HepG2 (cell line): ENCODE measurements at regions not wholly inside any gene's neighbourhood (a gene's known extent, or its start where the extent isn't known, plus 50 kb on each side); places are given as distances from the start of the nearest gene placed in this dataset.

Experiments
- ATAC-seq: fragments of 200-7000 bp; cut with Tn5 transposase; 3 replicates; pipeline ENCODE4 v1.9.1; 2020; ENCODE audit warnings: mild to moderate bottlenecking, moderate library complexity
- BruUV-seq: library from RNA; stranded (reverse); fragments of 400-500 nt; replicated peaks from 2 replicates; lab custom pipeline; 2021; lab: Mats Ljungman, UMichigan
- CTCF ChIA-PET: fragments of 300-600 bp; formaldehyde crosslinking; extraction: SDS; loops from one replicate; lab custom pipeline; 2021; ENCODE audit warnings: low total read pairs, inconsistent platforms, low intra/inter-chr PET ratio; lab: Yijun Ruan, JAX
- POLR2A ChIA-PET: fragments of 350-600 bp; sonication (Branson Sonifier 250); formaldehyde crosslinking; loops from one replicate; lab custom pipeline; 2020; ENCODE audit warnings: antibody characterized with exemption, inconsistent platforms; lab: Yijun Ruan, JAX
- DNase-seq: peaks from one replicate; pipeline ENCODE4 v3.0.0-alpha.2; 2015; ENCODE audit warnings: low spot score
- FAIRE-seq: peaks from 3 replicates; lab custom pipeline; 2011; peaks lifted over from hg19 to GRCh38; lab: Jason Lieb, UNC
- H2AFZ ChIP-seq: one replicate; pipeline ENCODE4 v1.6.1; 2011; ENCODE audit warnings: low read length, inconsistent platforms
- H3K27ac ChIP-seq: fragments of 300-600 bp; 3 replicates; pipeline ENCODE4 v1.8.0; 2011; ENCODE audit warnings: mixed run types, mild to moderate bottlenecking, mixed read lengths, low read length, inconsistent platforms; ENCODE audit not compliant: insufficient read depth; ENCODE audit errors: extremely low read length
- H3K27me3 ChIP-seq, 2 experiments: fragments of 200-600 bp in 1 of 2; 2 replicates in 1 of 2; 3 replicates in 1 of 2; pipeline versions ENCODE4 v1.6.0 to v1.8.0; 2011; ENCODE audit warnings: low read length in 2 of 2, mild to moderate bottlenecking in 2 of 2, moderate library complexity in 2 of 2, inconsistent platforms in 1 of 2; ENCODE audit not compliant: insufficient read depth in 2 of 2, control insufficient read depth in 1 of 2
- H3K36me3 ChIP-seq, 2 experiments: fragments of 200-600 bp in 1 of 2; replicated peaks in 1 of 2; 2 replicates in 1 of 2; 3 replicates in 1 of 2; pipeline versions ENCODE4 v1.5.1 to v1.8.0; 2011; ENCODE audit warnings: low read length in 2 of 2, inconsistent platforms in 1 of 2; ENCODE audit not compliant: insufficient read depth in 2 of 2, control insufficient read depth in 1 of 2
- H3K4me1 ChIP-seq: 2 replicates; pipeline ENCODE4 v1.5.1; 2012; ENCODE audit warnings: low read length, inconsistent platforms; ENCODE audit not compliant: insufficient read depth
- H3K4me2 ChIP-seq: 2 replicates; pipeline ENCODE4 v1.6.0; 2011; ENCODE audit warnings: low read depth, low read length, inconsistent platforms
- H3K4me3 ChIP-seq, 3 experiments: fragments of 200-600 bp in 1 of 3; sonication (generic), shearing (Covaris generic) in 1 of 3; replicated peaks in 1 of 3; 2 replicates each; pipeline ENCODE4 v1.5.1; 2011 to 2016; ENCODE audit warnings: low read length in 3 of 3, inconsistent platforms in 2 of 3, low read depth in 2 of 3, mild to moderate bottlenecking in 2 of 3, control low read depth in 1 of 3, mixed read lengths in 1 of 3; ENCODE audit not compliant: insufficient read depth in 1 of 3
- H3K79me2 ChIP-seq: one replicate; pipeline ENCODE4 v1.6.1; 2011; ENCODE audit warnings: low read length, inconsistent platforms; ENCODE audit not compliant: insufficient read depth
- H3K9ac ChIP-seq: 2 replicates; pipeline ENCODE4 v1.6.0; 2011; ENCODE audit warnings: mild to moderate bottlenecking, low read depth, low read length, inconsistent platforms; ENCODE audit not compliant: insufficient read depth
- H3K9me3 ChIP-seq: 2 replicates; pipeline ENCODE4 v1.5.1; 2012; ENCODE audit warnings: mild to moderate bottlenecking, low read length
- H4K20me1 ChIP-seq: 2 replicates; pipeline ENCODE4 v1.6.0; 2011; ENCODE audit warnings: inconsistent platforms, mild to moderate bottlenecking, low read length, moderate library complexity; ENCODE audit not compliant: insufficient read depth
- GLI4 ChIP-seq: sonication (generic); formaldehyde crosslinking; IDR thresholded peaks from 2 replicates; pipeline ENCODE4 v1.5.1; 2020; ENCODE audit warnings: missing genetic modification reagents, mild to moderate bottlenecking, moderate library complexity, borderline replicate concordance
- HOXA5 ChIP-seq: sonication (generic); formaldehyde crosslinking; IDR thresholded peaks from 2 replicates; pipeline ENCODE4 v1.4.0; 2020; ENCODE audit warnings: missing genetic modification reagents
- PHF21A ChIP-seq: sonication (generic); formaldehyde crosslinking; IDR thresholded peaks from 2 replicates; pipeline ENCODE4 v1.5.0; 2020; ENCODE audit warnings: mild to moderate bottlenecking, missing genetic modification reagents
- WGBS: methylation state at CpG from one replicate; pipeline ENCODE4 v1.1.6; 2017; ENCODE audit warnings: low lambda C conversion rate; 5-methylcytosine and 5-hydroxymethylcytosine counted together
- in situ Hi-C: cut with HindIII; loops from 2 replicates; pipeline ENCODE4 v1.10.0; 2017; ENCODE audit warnings: low pct_unique_long_range_greater_than_20kb; ENCODE audit not compliant: extremely low pct_ligation_motif_present
- intact Hi-C: fragments of 100-400 bp; cut with micrococcal nuclease; formaldehyde crosslinking; loops from one replicate; pipeline ENCODE4 v1.10.0; 2022; ENCODE audit not compliant: unreplicated experiment
- TF ChIP-seq, protein P1 (sequence below): sonication (generic); formaldehyde crosslinking; IDR thresholded peaks from 2 replicates; pipeline ENCODE4 v1.5.0; 2020; ENCODE audit warnings: missing genetic modification reagents, mild to moderate bottlenecking, borderline replicate concordance
- TF ChIP-seq, protein P2 (sequence below): IDR thresholded peaks from 2 replicates; pipeline ENCODE4 v1.6.1; 2016; ENCODE audit warnings: mild to moderate bottlenecking, missing biosample characterization, missing genetic modification reagents

- Histone ChIP-seq H2AFZ (no peak overlapping the region), H3K4me1 (no peaks in the 10 kb centered on the region), H3K79me2 (no peaks in the 10 kb centered on the region), H4K20me1 (no peaks in the 10 kb centered on the region), H3K36me3 (no peaks in the 10 kb centered on the region), H3K4me3 (no peak overlapping the region), H3K27ac (no peak overlapping the region), H3K9ac (no peak overlapping the region), H3K27me3 (no peaks in the 10 kb centered on the region; a peak in 1 of 5 replicates), H3K4me2 (no peak overlapping the region), H3K9me3 (no peaks in the 10 kb centered on the region)
- POLR2A ChIA-PET: no interaction called here
- intact Hi-C loops: no loop called here
- BruUV-seq: no TSS peak
- WGBS: 7% methylated on average over 3 of the region's 3 CpGs
- no peak for FAIRE-seq
- DNase-seq: no peak
- TF ChIP-seq GLI4 (CRISPR knock-in tag): no peak
- in situ Hi-C loops: no loop called here
- CTCF ChIA-PET: no interaction called here
- no peak for ATAC-seq
Measured at GRCh38 chr11:95305705-95306104, 74.7 kb upstream of the SESN3 start.

DNA sequence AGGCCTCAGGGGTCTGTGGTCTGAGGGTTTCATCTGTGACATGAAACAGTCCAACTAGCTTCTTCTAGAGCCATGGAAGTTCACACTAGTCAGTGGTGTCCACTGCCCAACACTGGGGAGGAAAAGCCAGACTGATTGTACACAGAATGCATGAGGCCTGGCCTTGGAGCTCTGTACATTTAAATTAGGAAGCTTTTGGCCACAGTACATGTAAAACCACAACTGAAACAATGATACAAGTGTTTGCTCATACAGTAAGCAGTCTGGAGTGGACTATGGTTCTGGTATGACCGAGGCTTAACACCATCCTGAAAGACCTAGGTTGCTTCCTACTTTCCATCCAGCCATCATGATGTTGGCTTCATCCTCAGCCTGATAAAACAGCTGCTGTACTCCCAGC is 73.8 kb upstream of the SESN3 start:
- H2AFZ ChIP-seq: no peak overlapping the region
- POLR2A ChIA-PET: no interaction called here
- in situ Hi-C loops: no loop called here

More for the DNA sequence above, 73.8 kb upstream of the SESN3 start:
- Histone ChIP-seq H3K4me1 (no peaks in the 10 kb centered on the region), H3K79me2 (no peaks in the 10 kb centered on the region), H3K4me2 (no peak overlapping the region), H3K4me3 (no peak overlapping the region), H3K9ac (no peak overlapping the region), H4K20me1 (no peaks in the 10 kb centered on the region), H3K27ac (no peak overlapping the region), H3K9me3 (no peaks in the 10 kb centered on the region), H3K36me3 (no peaks in the 10 kb centered on the region), H3K27me3 (no peaks in the 10 kb centered on the region; a peak in 1 of 5 replicates)
- FAIRE-seq (no peak), DNase-seq (no peak), ATAC-seq (no peak)
- CTCF ChIA-PET: no interaction called here
- no TSS peak for BruUV-seq
- TF ChIP-seq PHF21A (CRISPR knock-in tag): no peak
- no peak for TF ChIP-seq HOXA5 (CRISPR knock-in tag)
- TF ChIP-seq, protein P1, sequence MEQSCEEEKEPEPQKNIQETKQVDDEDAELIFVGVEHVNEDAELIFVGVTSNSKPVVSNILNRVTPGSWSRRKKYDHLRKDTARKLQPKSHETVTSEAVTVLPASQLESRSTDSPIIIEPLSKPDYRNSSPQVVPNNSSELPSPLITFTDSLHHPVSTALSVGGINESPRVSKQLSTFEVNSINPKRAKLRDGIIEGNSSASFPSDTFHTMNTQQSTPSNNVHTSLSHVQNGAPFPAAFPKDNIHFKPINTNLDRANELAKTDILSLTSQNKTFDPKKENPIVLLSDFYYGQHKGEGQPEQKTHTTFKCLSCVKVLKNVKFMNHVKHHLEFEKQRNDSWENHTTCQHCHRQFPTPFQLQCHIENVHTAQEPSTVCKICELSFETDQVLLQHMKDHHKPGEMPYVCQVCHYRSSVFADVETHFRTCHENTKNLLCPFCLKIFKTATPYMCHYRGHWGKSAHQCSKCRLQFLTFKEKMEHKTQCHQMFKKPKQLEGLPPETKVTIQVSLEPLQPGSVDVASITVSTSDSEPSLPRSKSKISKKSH: no peak
- TF ChIP-seq, protein P2, sequence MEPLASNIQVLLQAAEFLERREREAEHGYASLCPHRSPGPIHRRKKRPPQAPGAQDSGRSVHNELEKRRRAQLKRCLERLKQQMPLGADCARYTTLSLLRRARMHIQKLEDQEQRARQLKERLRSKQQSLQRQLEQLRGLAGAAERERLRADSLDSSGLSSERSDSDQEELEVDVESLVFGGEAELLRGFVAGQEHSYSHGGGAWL (CRISPR knock-in tag): no peak
- 9% methylated on average over 1 of the region's 1 CpG for WGBS
- intact Hi-C loops: no loop called here
